IMR-90 (cell line): ENCODE measurements at regions not wholly inside any gene's neighbourhood (a gene's known extent, or its start where the extent isn't known, plus 50 kb on each side); places are given as distances from the start of the nearest gene placed in this dataset.

Experiments
- ATAC-seq: fragments of 200-7000 bp; cut with Tn5 transposase; 2 replicates; pipeline ENCODE4 v1.9.1; 2020; ENCODE audit warnings: low read depth, mild to moderate bottlenecking, moderate library complexity
- BruUV-seq: library from RNA; stranded (reverse); fragments of 400-500 nt; replicated peaks from 2 replicates; lab custom pipeline; 2021; lab: Mats Ljungman, UMichigan
- CTCF ChIA-PET: fragments of 300-600 bp; formaldehyde crosslinking; extraction: SDS; loops from one replicate; lab custom pipeline; 2021; ENCODE audit warnings: antibody characterized with exemption; lab: Yijun Ruan, JAX
- POLR2A ChIA-PET: fragments of 300-600 bp; sonication (Branson Sonifier 250); formaldehyde crosslinking; loops from one replicate; lab custom pipeline; 2022; ENCODE audit warnings: antibody characterized with exemption; ENCODE audit not compliant: unreplicated experiment; lab: Charles Lee
- DNase-seq: peaks from one replicate; pipeline ENCODE4 v3.0.0; 2013
- H2AFZ ChIP-seq: replicated peaks from 2 replicates; pipeline ENCODE3; 2013; ENCODE audit warnings: low read length, mild to moderate bottlenecking; ENCODE audit not compliant: poor library complexity
- H2AK5ac ChIP-seq: 2 replicates; pipeline ENCODE4 v1.6.1; 2013; ENCODE audit warnings: low read depth, low read length, inconsistent platforms
- H2AK9ac ChIP-seq: replicated peaks from 2 replicates; pipeline ENCODE3; 2013; ENCODE audit warnings: mild to moderate bottlenecking, low read depth, low read length, moderate library complexity; ENCODE audit not compliant: poor library complexity
- H2BK120ac ChIP-seq: 2 replicates; pipeline ENCODE4 v1.6.1; 2013; ENCODE audit warnings: low read depth, low read length, inconsistent platforms
- H2BK15ac ChIP-seq: 3 replicates; pipeline ENCODE4 v1.6.1; 2013; ENCODE audit warnings: low read depth, low read length, inconsistent platforms
- H2BK20ac ChIP-seq: 2 replicates; pipeline ENCODE4 v1.6.1; 2013; ENCODE audit warnings: low read depth, mild to moderate bottlenecking, inconsistent platforms, low read length, moderate library complexity
- H2BK5ac ChIP-seq: 2 replicates; pipeline ENCODE4 v1.6.1; 2013; ENCODE audit warnings: mild to moderate bottlenecking, low read depth, low read length, inconsistent platforms; ENCODE audit not compliant: poor library complexity, severe bottlenecking
- H3K14ac ChIP-seq: replicated peaks from 2 replicates; pipeline ENCODE4 v1.6.1; 2013; ENCODE audit warnings: low read depth, low read length, inconsistent platforms
- H3K18ac ChIP-seq: 2 replicates; pipeline ENCODE4 v1.6.1; 2013; ENCODE audit warnings: low read depth, low read length, control low read depth
- H3K23ac ChIP-seq: 2 replicates; pipeline ENCODE4 v1.6.1; 2013; ENCODE audit warnings: low read depth, low read length, inconsistent platforms
- H3K27ac ChIP-seq: 2 replicates; pipeline ENCODE4 v1.5.1; 2013; ENCODE audit warnings: mild to moderate bottlenecking, control low read depth, low read length; ENCODE audit not compliant: insufficient read depth
- H3K27me3 ChIP-seq: 2 replicates; pipeline ENCODE4 v1.6.1; 2013; ENCODE audit warnings: low read length; ENCODE audit not compliant: control insufficient read depth, insufficient read depth
- H3K36me3 ChIP-seq: 2 replicates; pipeline ENCODE4 v1.6.1; 2013; ENCODE audit warnings: low read length, mixed read lengths; ENCODE audit not compliant: control insufficient read depth, insufficient read depth
- H3K4ac ChIP-seq: 2 replicates; pipeline ENCODE4 v1.6.1; 2013; ENCODE audit warnings: low read depth, low read length, inconsistent platforms
- H3K4me1 ChIP-seq: 2 replicates; pipeline ENCODE4 v1.6.1; 2013; ENCODE audit warnings: low read length, mixed read lengths; ENCODE audit not compliant: control insufficient read depth, insufficient read depth
- H3K4me2 ChIP-seq: 2 replicates; pipeline ENCODE4 v1.6.1; 2013; ENCODE audit warnings: low read depth, mild to moderate bottlenecking, control low read depth, low read length, moderate library complexity
- H3K4me3 ChIP-seq: 2 replicates; pipeline ENCODE4 v1.5.1; 2013; ENCODE audit warnings: low read depth, mild to moderate bottlenecking, control low read depth, low read length, moderate library complexity; ENCODE audit not compliant: insufficient read depth
- H3K56ac ChIP-seq: 2 replicates; pipeline ENCODE4 v1.6.1; 2013; ENCODE audit warnings: low read length, inconsistent platforms; ENCODE audit not compliant: insufficient read depth; ENCODE audit errors: extremely low read depth
- H3K79me1 ChIP-seq, 2 experiments: 2 replicates each; pipeline ENCODE4 v1.6.1; 2013; ENCODE audit warnings: low read length in 2 of 2, inconsistent platforms in 1 of 2, low read depth in 1 of 2
- H3K9ac ChIP-seq: 2 replicates; pipeline ENCODE4 v1.6.1; 2013; ENCODE audit warnings: low read depth, low read length, control low read depth
- H3K9me1 ChIP-seq: 2 replicates; pipeline ENCODE4 v1.6.1; 2013; ENCODE audit warnings: low read length, inconsistent platforms; ENCODE audit not compliant: insufficient read depth
- H3K9me3 ChIP-seq: 2 replicates; pipeline ENCODE4 v1.6.1; 2013; ENCODE audit warnings: low read length; ENCODE audit not compliant: control insufficient read depth, insufficient read depth
- H4K20me1 ChIP-seq: 2 replicates; pipeline ENCODE4 v1.6.1; 2013; ENCODE audit warnings: low read length, inconsistent platforms; ENCODE audit not compliant: insufficient read depth
- H4K5ac ChIP-seq: 2 replicates; pipeline ENCODE4 v1.6.1; 2013; ENCODE audit warnings: mild to moderate bottlenecking, low read depth, low read length, control low read depth
- H4K8ac ChIP-seq, 2 experiments: 2 replicates each; pipeline ENCODE4 v1.6.1; 2013; ENCODE audit warnings: low read depth in 2 of 2, low read length in 2 of 2, control low read depth in 1 of 2, inconsistent platforms in 1 of 2
- H4K91ac ChIP-seq: 2 replicates; pipeline ENCODE4 v1.6.1; 2013; ENCODE audit warnings: low read depth, low read length, inconsistent platforms; ENCODE audit not compliant: insufficient read depth
- BHLHE40 ChIP-seq: fragments of 150-350 bp; IDR thresholded peaks from 2 replicates; pipeline ENCODE4 v1.6.1; 2016; ENCODE audit warnings: mild to moderate bottlenecking, low read depth, low read length
- CHD1 ChIP-seq: IDR thresholded peaks from 2 replicates; pipeline ENCODE4 v1.6.1; 2012; ENCODE audit warnings: low read depth, low read length, improper control_type of control experiment
- POLR2A ChIP-seq: IDR thresholded peaks from 2 replicates; pipeline ENCODE4 v1.6.1; 2012; ENCODE audit warnings: mild to moderate bottlenecking, low read depth, low read length
- RCOR1 ChIP-seq: IDR thresholded peaks from 2 replicates; pipeline ENCODE4 v1.6.1; 2012; ENCODE audit warnings: mild to moderate bottlenecking, low read length, improper control_type of control experiment; ENCODE audit not compliant: insufficient replicate concordance
- SMC3 ChIP-seq: fragments of 150-350 bp; IDR thresholded peaks from 2 replicates; pipeline ENCODE4 v1.6.1; 2016; ENCODE audit warnings: low read depth, mild to moderate bottlenecking, antibody characterized with exemption, low read length, moderate library complexity
- WGBS, 2 experiments: methylation state at CpG; one replicate each; pipeline versions ENCODE4 v1.1.5 to v1.1.7; 2013; ENCODE audit warnings: missing lambda C conversion rate in 2 of 2; ENCODE audit not compliant: insufficient read length in 1 of 2; ENCODE audit errors: extremely low coverage in 2 of 2; 5-methylcytosine and 5-hydroxymethylcytosine counted together
- dilution Hi-C: fragments of 300-500 bp; cut with HindIII; formaldehyde crosslinking; loops from one replicate; pipeline ENCODE4 v1.14.3; 2018; ENCODE audit warnings: low sequenced_read_pairs; ENCODE audit not compliant: unreplicated experiment
- in situ Hi-C: fragments of 300-500 bp; cut with MboI; formaldehyde crosslinking; loops from 3 replicates; pipeline ENCODE4 v1.14.3; 2019; ENCODE audit warnings: low sequenced_read_pairs, inconsistent platforms, mixed read lengths
- intact Hi-C: fragments of 100-400 bp; cut with micrococcal nuclease; formaldehyde crosslinking; loops from 2 replicates; pipeline ENCODE4 v1.10.0; 2022

DNA sequence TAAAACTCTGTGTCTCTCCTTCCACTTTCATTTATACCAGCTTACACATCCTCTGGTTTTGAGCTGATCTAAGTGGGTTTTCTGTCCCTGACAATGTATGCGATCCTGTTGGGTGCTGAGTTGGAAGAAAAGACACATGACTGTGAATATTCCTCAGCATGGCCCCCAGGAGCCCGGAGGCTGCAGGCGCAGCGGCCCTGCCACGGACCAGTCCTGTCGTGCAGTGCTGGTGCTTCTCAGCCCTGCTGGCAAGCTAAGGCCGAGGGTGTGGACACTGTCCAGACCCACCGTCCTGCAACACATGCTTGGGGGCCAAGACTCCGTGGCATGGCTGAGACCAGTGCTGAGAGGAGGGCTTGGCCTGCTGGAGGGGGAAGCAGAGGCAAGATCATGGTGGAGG, 328.9 kb upstream of the IRX2 start:
- Histone ChIP-seq H2AFZ (no peak overlapping the region), H3K4me1 (no peaks in the 10 kb centered on the region), H3K27me3 (no peaks in the 10 kb centered on the region), H2BK5ac (no peak overlapping the region), H3K79me1 (no peaks in the 10 kb centered on the region), H3K18ac (no peak overlapping the region), H4K5ac (no peak overlapping the region), H2BK20ac (no peak overlapping the region), H3K9ac (no peak overlapping the region), H3K36me3 (no peaks in the 10 kb centered on the region), H3K9me3 (peaks cover 40% of the 10 kb centered on the region), H4K20me1 (no peaks in the 10 kb centered on the region), H3K14ac (no peak overlapping the region), H4K91ac (no peak overlapping the region), H3K4me2 (no peak overlapping the region), H3K23ac (no peak overlapping the region), H3K56ac (no peak overlapping the region), H3K27ac (no peak overlapping the region), H2BK15ac (no peak overlapping the region), H3K4me3 (no peak overlapping the region), H3K4ac (no peak overlapping the region), H4K8ac (no peak overlapping the region), H2BK120ac (no peak overlapping the region), H2AK9ac (no peak overlapping the region), H3K9me1 (no peaks in the 10 kb centered on the region), H2AK5ac (no peak overlapping the region)
- CTCF ChIA-PET: no interaction called here
- POLR2A ChIA-PET: no interaction called here
- intact Hi-C loops: no loop called here
- no TSS peak for BruUV-seq
- DNase-seq (no peak), ATAC-seq (no peak)
- in situ Hi-C loops: no loop called here
- dilution Hi-C loops: no loop called here
- no peak for TF ChIP-seq RCOR1
- no peak for TF ChIP-seq SMC3
- no peak for TF ChIP-seq POLR2A
- no peak for TF ChIP-seq BHLHE40
- TF ChIP-seq CHD1: no peak
- WGBS, 2 experiments: 86% methylated on average over 5 of the region's 9 CpGs; no CpG with 5 or more reads in 1 of the 2 experiments
